Thyroid gland (tissue), 4 donors: ENCODE measurements at regions not wholly inside any gene's neighbourhood (a gene's known extent, or its start where the extent isn't known, plus 50 kb on each side); places are given as distances from the start of the nearest gene placed in this dataset.

ENCODE experiments used
- DNase-seq, 2 donors: peaks; one replicate each; pipeline ENCODE4 v3.0.0-alpha.2; 2019
- H3K27ac ChIP-seq, 3 donors: fragments of 200-600 bp; sonication (generic); 1 replicate in 2 of 3; 2 replicates in 1 of 3; pipeline ENCODE4 v1.5.1; 2016 to 2019; ENCODE audit warnings: mild to moderate bottlenecking in 1 of 3, moderate library complexity in 1 of 3
- H3K27me3 ChIP-seq: fragments of 200-600 bp; sonication (generic); one replicate; pipeline ENCODE4 v1.5.1; 2019
- H3K36me3 ChIP-seq, 2 donors: fragments of 200-600 bp; sonication (generic); one replicate each; pipeline ENCODE4 v1.5.1; 2016 to 2019
- H3K4me1 ChIP-seq, 2 donors: fragments of 200-600 bp; sonication (generic); one replicate each; pipeline ENCODE4 v1.5.1; 2017 to 2019
- H3K4me3 ChIP-seq, 3 donors: fragments of 200-600 bp; sonication (generic); replicated peaks in 1 of 3; 1 replicate in 2 of 3; 2 replicates in 1 of 3; pipeline ENCODE4 v1.5.1; 2016; ENCODE audit warnings: mild to moderate bottlenecking in 1 of 3
- H3K9me3 ChIP-seq: fragments of 200-600 bp; sonication (generic); one replicate; pipeline ENCODE4 v1.5.1; 2017
- CTCF ChIP-seq, 6 experiments: fragments of 200-600 bp in 3 of 6; fragments of 450-650 bp in 3 of 6; sonication (generic) in 3 of 6; IDR thresholded peaks; one replicate each; pipeline ENCODE4 v1.5.1; 2016 to 2019; ENCODE audit warnings: antibody characterized with exemption in 6 of 6, mild to moderate bottlenecking in 2 of 6, inconsistent platforms in 1 of 6, moderate library complexity in 1 of 6
- POLR2A ChIP-seq, 2 donors: fragments of 450-650 bp; IDR thresholded peaks; one replicate each; pipeline ENCODE4 v1.6.1; 2017; ENCODE audit warnings: antibody characterized with exemption in 2 of 2, mild to moderate bottlenecking in 2 of 2, moderate library complexity in 1 of 2
- WGBS, 2 donors: methylation state at CpG; one replicate each; pipeline ENCODE4 v1.1.5; 2017; 5-methylcytosine and 5-hydroxymethylcytosine counted together
- intact Hi-C: fragments of 100-400 bp; cut with DNase I; formaldehyde crosslinking; loops from one replicate; pipeline ENCODE4 v1.15.1; 2023

- 80 to 90% methylated on average over 4 of the region's 4 CpGs for WGBS, 2 donors
- Histone ChIP-seq H3K27me3 (no peaks in the 10 kb centered on the region), H3K27ac (no peak overlapping the region), H3K9me3 (no peaks in the 10 kb centered on the region), H3K4me3 (no peak overlapping the region), H3K36me3 (no peaks in the 10 kb centered on the region), H3K4me1 (no peaks in the 10 kb centered on the region)
- DNase-seq, result no peak
- TF ChIP-seq POLR2A (IDR thresholded peaks at IDR 0.05), result no peak
- no peak for TF ChIP-seq CTCF (IDR thresholded peaks at IDR 0.05)
- intact Hi-C loops, result no loop called here
These were observed 149.8 kb upstream of the TLL1 start for GRCh38 chr4:165723051-165723795.

DNA sequence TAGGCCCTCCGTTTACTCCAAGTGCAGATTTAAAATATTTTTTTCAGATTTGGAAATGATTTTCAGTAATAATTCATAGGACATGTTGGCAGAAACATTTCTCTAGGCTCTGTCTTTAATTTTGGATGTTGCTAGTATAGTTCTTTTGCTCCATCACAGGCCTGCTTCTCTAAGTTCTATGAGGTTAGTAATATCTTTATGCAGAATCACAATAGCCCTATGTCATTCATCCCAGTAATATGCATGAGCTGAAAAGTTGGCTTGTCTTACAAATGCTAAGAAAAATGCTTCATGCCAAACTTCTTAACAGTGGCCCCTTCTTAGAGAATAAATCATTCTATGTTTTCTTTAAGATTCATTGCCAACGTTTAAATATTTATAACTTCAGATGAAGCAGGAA lies 148.3 kb upstream of the TLL1 start:
- H3K27ac ChIP-seq, result no peak overlapping the region
- H3K9me3 ChIP-seq, result no peaks in the 10 kb centered on the region
- 78% methylated on average over 2 of the region's 2 CpGs for WGBS, 2 donors
- no peak for TF ChIP-seq POLR2A (IDR thresholded peaks at IDR 0.05)
- TF ChIP-seq CTCF (IDR thresholded peaks at IDR 0.05), result no peak
- no peak overlapping the region for H3K4me3 ChIP-seq
- H3K36me3 ChIP-seq, result no peaks in the 10 kb centered on the region
- H3K4me1 ChIP-seq, result no peaks in the 10 kb centered on the region
- DNase-seq, result no peak
- intact Hi-C loops, result no loop called here
- no peaks in the 10 kb centered on the region for H3K27me3 ChIP-seq

DNA sequence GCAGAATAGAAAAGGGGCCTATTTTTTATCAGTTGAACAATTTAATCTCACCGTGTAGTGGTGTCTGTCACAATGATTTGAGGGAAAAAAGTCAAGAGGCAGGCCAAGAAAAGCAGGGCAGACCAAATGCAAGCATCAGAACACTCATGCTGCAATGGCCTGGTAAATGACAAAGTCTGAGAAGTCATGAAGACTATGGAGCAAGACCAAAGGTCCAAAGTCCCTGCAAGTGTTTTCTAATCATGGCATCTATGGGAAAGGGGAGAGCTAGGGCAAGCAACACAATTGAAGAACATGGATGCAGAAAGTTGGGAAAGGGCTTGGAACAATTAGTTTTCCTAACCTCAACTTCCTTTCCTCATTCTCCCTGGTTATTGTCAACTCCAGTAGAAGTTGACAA lies 147.7 kb upstream of the TLL1 start:
- H3K27ac ChIP-seq, result no peak overlapping the region
- TF ChIP-seq POLR2A (IDR thresholded peaks at IDR 0.05) (no peak), CTCF (IDR thresholded peaks at IDR 0.05) (no peak)
- no peaks in the 10 kb centered on the region for H3K9me3 ChIP-seq
- intact Hi-C loops, result no loop called here
- DNase-seq, result no peak
- no peaks in the 10 kb centered on the region for H3K27me3 ChIP-seq
- WGBS, 2 donors, result 50 to 78% methylated on average over 1 of the region's 1 CpG
- H3K4me3 ChIP-seq, result no peak overlapping the region
- no peaks in the 10 kb centered on the region for H3K36me3 ChIP-seq
- no peaks in the 10 kb centered on the region for H3K4me1 ChIP-seq

- no peak for DNase-seq
- intact Hi-C loops, result no loop called here
- H3K4me3 ChIP-seq, result no peak overlapping the region
- no peak overlapping the region for H3K27ac ChIP-seq
- no peaks in the 10 kb centered on the region for H3K9me3 ChIP-seq
- H3K27me3 ChIP-seq, result no peaks in the 10 kb centered on the region
- no peaks in the 10 kb centered on the region for H3K4me1 ChIP-seq
- TF ChIP-seq POLR2A (IDR thresholded peaks at IDR 0.05), result no peak
- TF ChIP-seq CTCF (IDR thresholded peaks at IDR 0.05), result no peak
- 94 to 98% methylated on average over 2 of the region's 2 CpGs for WGBS, 2 donors
- no peaks in the 10 kb centered on the region for H3K36me3 ChIP-seq
These were observed 146.2 kb upstream of the TLL1 start for GRCh38 chr4:165726831-165727230.

DNA sequence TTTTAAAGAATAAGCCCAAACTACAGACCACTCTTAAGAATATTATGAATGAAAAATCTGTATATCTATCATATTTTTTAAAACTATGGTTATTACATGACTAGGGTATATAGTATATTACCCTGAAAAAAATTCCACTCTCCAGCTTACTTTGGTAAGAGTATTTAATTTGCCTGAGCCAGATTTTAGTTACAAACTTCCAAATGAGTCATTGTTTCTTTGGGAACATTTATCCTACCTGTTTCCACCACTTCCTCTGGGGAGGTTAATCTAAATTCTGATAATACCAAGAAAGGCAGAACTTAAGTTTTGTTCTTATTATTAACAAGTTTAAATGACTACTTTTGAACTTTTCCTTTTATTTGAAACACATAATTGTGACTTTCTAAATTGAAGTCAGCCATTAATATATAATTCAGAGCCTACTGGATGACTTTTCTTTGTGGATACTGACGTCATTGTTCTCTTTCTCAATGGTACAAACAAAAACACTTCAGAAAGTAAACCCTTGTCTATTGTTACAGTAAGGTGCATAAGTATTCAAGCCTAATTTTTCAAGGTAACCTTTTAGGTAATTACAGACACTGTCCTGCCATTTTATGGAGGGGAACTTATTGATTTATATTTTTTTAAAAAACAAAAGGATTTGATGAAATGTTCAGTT lies 135.6 kb upstream of the TLL1 start:
- Histone ChIP-seq H3K9me3 (no peaks in the 10 kb centered on the region), H3K27ac (no peak overlapping the region), H3K4me3 (no peak overlapping the region), H3K27me3 (no peaks in the 10 kb centered on the region), H3K36me3 (no peaks in the 10 kb centered on the region), H3K4me1 (no peaks in the 10 kb centered on the region)
- no peak for DNase-seq
- TF ChIP-seq CTCF (IDR thresholded peaks at IDR 0.05) (no peak), POLR2A (IDR thresholded peaks at IDR 0.05) (no peak)
- intact Hi-C loops, result no loop called here
- WGBS, 2 donors, result 77 to 79% methylated on average over 1 of the region's 1 CpG
